GM12865 (cell line): ENCODE measurements at regions not wholly inside any gene's neighbourhood (a gene's known extent, or its start where the extent isn't known, plus 50 kb on each side); places are given as distances from the start of the nearest gene placed in this dataset.
"Not testable (repeated sequence)": the region's sequence is repeated elsewhere in the genome, so short reads cannot be mapped to it uniquely, and the experiment has no call there.

Experiments
- DNase-seq: peaks from one replicate; pipeline ENCODE4 v3.0.0; 2010; ENCODE audit warnings: low read depth
- H3K4me3 ChIP-seq: 2 replicates; pipeline ENCODE4 v1.5.1; 2011; ENCODE audit warnings: mild to moderate bottlenecking, low read depth, low read length, control low read depth
- TF ChIP-seq, protein P1 (sequence below): IDR thresholded peaks from 2 replicates; pipeline ENCODE4 v1.5.1; 2011; ENCODE audit warnings: low read length, control low read depth, low read depth, inconsistent platforms; ENCODE audit not compliant: insufficient read depth; ENCODE audit errors: missing control alignments

DNA sequence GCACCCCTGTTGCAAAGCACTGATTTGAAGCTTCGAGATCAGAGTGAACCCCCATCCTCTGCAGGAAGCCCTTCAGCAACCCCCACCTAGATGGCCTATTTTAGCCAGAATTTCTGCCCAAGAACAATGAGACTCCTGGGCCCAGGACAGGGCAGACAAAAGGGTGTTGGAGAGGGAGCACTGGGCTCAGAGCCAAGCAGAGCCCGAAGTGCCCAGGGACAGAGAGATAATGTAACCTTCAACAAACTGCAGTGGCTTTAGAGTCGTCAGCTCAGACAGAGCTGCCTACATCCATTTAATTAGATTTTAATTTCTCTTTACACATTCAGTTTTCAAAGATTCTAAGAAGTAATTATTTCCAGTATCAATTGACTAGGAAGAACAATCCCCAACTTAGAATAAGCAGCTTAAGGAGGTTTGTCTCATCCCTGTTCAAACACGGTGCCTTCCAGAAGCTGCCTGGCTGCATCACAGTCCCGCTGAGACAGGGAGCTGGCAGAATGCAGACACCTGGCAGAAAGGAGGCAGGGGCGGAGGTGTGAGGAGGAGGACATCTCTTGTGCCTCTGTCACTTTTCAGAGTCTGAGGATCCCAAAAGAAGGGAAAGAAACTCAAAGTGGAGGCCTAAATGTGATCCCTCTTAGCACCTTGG is 504.9 kb upstream of the CCDC196 start:
- TF ChIP-seq, protein P1, sequence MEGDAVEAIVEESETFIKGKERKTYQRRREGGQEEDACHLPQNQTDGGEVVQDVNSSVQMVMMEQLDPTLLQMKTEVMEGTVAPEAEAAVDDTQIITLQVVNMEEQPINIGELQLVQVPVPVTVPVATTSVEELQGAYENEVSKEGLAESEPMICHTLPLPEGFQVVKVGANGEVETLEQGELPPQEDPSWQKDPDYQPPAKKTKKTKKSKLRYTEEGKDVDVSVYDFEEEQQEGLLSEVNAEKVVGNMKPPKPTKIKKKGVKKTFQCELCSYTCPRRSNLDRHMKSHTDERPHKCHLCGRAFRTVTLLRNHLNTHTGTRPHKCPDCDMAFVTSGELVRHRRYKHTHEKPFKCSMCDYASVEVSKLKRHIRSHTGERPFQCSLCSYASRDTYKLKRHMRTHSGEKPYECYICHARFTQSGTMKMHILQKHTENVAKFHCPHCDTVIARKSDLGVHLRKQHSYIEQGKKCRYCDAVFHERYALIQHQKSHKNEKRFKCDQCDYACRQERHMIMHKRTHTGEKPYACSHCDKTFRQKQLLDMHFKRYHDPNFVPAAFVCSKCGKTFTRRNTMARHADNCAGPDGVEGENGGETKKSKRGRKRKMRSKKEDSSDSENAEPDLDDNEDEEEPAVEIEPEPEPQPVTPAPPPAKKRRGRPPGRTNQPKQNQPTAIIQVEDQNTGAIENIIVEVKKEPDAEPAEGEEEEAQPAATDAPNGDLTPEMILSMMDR: no peak
- H3K4me3 ChIP-seq: no peak overlapping the region
- DNase-seq: no peak

DNA sequence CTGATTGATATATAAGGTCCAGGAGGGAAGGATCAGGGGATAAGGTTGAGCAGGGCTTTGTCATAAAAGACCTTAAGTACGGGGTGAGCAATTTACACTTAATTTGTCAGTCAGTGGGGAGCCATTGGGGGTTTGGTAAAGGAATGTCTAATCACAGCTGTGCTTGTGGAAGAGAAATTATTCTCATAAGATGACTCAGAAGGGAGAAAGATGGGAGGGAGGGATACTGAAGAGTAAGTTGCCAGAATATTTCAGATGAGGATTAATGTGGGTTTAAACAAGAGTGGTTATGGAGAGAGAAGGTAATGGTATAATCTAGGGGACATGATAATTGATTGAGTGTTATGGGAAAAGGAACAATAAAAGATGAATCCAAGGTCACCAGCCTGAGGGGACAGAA is 500.1 kb upstream of the CCDC196 start:
- DNase-seq: no peak
- TF ChIP-seq, protein P1: no peak
- no peak overlapping the region for H3K4me3 ChIP-seq

DNA sequence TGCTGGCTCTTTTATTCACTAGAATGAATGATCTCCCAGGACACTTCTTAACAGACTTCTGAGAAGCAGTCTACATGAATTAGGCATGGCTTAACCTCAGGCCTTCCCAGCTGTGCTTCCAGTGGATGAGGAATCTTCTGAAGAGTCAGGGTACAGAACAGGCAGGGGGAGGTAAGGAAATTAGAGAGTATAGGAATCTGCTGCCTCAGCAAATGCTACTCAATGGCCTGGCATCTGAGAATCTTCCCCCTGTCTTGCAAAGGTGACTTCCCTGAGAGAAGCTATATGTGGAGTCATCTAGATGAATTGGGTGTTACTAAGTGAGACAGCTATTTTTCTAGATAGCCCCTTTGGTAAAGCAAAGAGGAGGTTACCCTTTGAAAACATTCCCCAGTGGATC is 496.2 kb upstream of the CCDC196 start:
- no peak overlapping the region for H3K4me3 ChIP-seq
- DNase-seq: no peak

DNA sequence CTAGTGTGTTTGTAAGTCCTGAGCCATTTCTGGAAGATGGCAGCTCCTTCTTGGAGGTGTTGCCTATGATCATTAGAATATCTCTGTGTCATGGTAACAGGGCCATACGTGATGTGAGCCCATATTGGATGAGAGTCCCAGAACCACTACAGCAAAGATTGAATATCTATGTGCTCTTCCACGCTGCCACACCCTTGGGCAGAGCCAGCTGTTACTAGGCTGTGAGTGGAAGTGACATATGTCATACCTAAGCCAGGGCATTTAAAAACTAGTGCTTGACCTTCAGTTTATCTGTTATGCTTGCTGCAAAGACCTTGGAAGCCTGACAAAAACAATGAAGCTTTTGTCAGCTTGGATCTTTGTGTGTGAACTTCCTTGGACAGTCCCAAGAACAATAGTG is 495.1 kb upstream of the CCDC196 start:
- DNase-seq: no peak
- TF ChIP-seq, protein P1: no peak
- H3K4me3 ChIP-seq: no peak overlapping the region

More for the DNA sequence above, 496.2 kb upstream of the CCDC196 start:
- TF ChIP-seq, protein P1: no peak

DNA sequence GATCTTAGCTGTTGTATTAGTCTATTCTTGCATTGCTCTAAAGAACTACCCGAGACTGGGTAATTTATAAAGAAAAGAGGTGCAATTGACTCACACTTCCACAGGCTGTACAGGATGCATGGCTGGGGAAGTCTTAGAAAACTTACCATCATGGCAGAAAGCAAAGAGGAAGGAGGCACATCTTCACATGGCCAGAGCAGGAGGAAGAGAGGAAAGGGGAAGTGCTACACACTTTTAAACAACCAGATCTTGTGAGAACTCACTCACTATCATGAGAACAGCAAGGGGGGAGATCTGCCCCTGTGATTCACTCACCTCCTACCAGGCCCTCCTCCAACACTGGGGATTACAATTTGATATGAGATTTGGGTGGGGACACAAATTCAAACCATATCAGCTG is 494.2 kb upstream of the CCDC196 start:
- H3K4me3 ChIP-seq, DNase-seq: not testable (repeated sequence)

DNA sequence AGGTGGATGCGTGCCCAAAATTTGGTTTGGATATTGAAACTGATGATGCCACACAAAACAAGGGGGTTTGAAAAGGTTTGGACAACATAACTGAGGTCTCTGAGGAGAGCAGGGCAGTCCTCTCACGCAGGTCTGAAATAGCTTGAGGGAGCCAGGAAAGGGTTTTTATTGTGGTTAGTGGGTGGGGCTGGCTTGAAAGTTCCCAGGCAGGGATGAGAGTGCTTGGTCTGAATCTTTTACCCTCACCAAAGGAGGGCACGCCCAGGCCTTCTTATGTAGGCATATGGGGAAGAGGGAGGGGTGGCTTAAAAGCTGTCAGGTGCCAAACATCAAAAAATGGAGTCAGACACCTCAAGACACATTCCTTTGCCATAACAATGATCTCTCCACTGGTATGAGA is 493.1 kb upstream of the CCDC196 start:
- H3K4me3 ChIP-seq: no peak overlapping the region
- DNase-seq: no peak
- TF ChIP-seq, protein P1: no peak

DNA sequence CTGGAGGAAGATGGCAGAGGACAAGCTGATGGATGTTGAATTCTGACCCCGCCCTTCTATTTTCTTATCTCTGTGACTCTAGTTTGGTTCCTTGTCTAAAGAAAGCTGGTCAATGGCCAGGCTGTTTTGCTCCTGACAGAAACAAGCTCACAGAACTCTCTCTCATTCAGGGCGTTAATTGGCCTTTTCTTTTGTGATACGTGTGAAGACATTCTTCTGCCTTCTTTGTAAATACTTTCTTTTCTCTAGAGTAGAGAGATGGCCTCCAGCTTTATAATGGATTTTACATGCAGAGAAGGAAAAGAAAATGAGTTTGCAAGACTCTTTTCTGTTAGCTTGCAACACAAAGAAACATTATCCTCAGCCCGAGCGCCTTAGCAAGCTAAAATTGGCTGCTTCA is 492.2 kb upstream of the CCDC196 start:
- no peak overlapping the region for H3K4me3 ChIP-seq
- TF ChIP-seq, protein P1: no peak
- DNase-seq: no peak
